ENCODE measurements at regions not wholly inside any gene's neighbourhood (a gene's known extent, or its start where the extent isn't known, plus 50 kb on each side); places are given as distances from the start of the nearest gene placed in this dataset.

GRCh38 chr10:44435196-44435595, 50.3 kb upstream of the CXCL12 start:
- no peak for DNase-seq

- no peak for DNase-seq
Observed at GRCh38 chr10:44436240-44436639, 51.3 kb upstream of the CXCL12 start.

- no peak for DNase-seq
Observed at GRCh38 chr10:44437840-44438511, 53.1 kb upstream of the CXCL12 start.

GRCh38 chr10:44439239-44439957, 54.5 kb upstream of the CXCL12 start:
- DNase-seq: no peak

- DNase-seq: no peak
Observed at GRCh38 chr10:44439958-44440244, 55.0 kb upstream of the CXCL12 start.

- no peak for DNase-seq
Observed at GRCh38 chr10:44457259-44457658, 72.4 kb upstream of the CXCL12 start.

- DNase-seq: no peak
Observed at GRCh38 chr10:44458671-44459413, 73.9 kb upstream of the CXCL12 start.

- DNase-seq: no peak
Observed at GRCh38 chr10:44459671-44460070, 74.8 kb upstream of the CXCL12 start.

GRCh38 chr10:44460416-44460815, 75.5 kb upstream of the CXCL12 start:
- no peak for DNase-seq

GRCh38 chr10:44462338-44462914, 77.5 kb upstream of the CXCL12 start:
- no peak for DNase-seq

GRCh38 chr10:44463511-44464121, 78.7 kb upstream of the CXCL12 start:
- DNase-seq: no peak

- no peak for DNase-seq
Observed at GRCh38 chr10:44464503-44464902, 79.6 kb upstream of the CXCL12 start.

- no peak for DNase-seq
Observed at GRCh38 chr10:44465401-44466115, 80.7 kb upstream of the CXCL12 start.

GRCh38 chr10:44466236-44466635, 81.3 kb upstream of the CXCL12 start:
- no peak for DNase-seq

GRCh38 chr10:44467090-44467489, 82.2 kb upstream of the CXCL12 start:
- no peak for DNase-seq

GRCh38 chr10:44467900-44468299, 83.0 kb upstream of the CXCL12 start:
- DNase-seq: no peak

GRCh38 chr10:44468525-44468924, 83.6 kb upstream of the CXCL12 start:
- no peak for DNase-seq

GRCh38 chr10:44468965-44469364, 84.1 kb upstream of the CXCL12 start:
- DNase-seq: no peak

GRCh38 chr10:44470784-44471183, 85.9 kb upstream of the CXCL12 start:
- DNase-seq: no peak

- DNase-seq: no peak
Observed at GRCh38 chr10:44471410-44471809, 86.5 kb upstream of the CXCL12 start.

GRCh38 chr10:44473146-44473545, 88.2 kb upstream of the CXCL12 start:
- DNase-seq: no peak

- DNase-seq: no peak
Observed at GRCh38 chr10:44476409-44477045, 91.6 kb upstream of the CXCL12 start.

All from activated effector memory CD4-positive, alpha-beta T cell treated with anti-CD3 and anti-CD28 coated beads, Interleukin-2, amount 50 U/mL, for 16 hours (primary cell).